Nucleus accumbens (tissue), 56 donors: ENCODE measurements at regions not wholly inside any gene's neighbourhood (a gene's known extent, or its start where the extent isn't known, plus 50 kb on each side); places are given as distances from the start of the nearest gene placed in this dataset.
"Not testable (repeated sequence)": the region's sequence is repeated elsewhere in the genome, so short reads cannot be mapped to it uniquely, and the experiment has no call there.

ENCODE experiments used
- DNase-seq, 56 donors: peaks; one replicate each; lab custom pipeline; 2025; lab: John Stamatoyannopoulos, UW

GRCh38 chr1:182331387-182331786, 60.2 kb downstream of the GLUL start:
- no peak for DNase-seq

DNA sequence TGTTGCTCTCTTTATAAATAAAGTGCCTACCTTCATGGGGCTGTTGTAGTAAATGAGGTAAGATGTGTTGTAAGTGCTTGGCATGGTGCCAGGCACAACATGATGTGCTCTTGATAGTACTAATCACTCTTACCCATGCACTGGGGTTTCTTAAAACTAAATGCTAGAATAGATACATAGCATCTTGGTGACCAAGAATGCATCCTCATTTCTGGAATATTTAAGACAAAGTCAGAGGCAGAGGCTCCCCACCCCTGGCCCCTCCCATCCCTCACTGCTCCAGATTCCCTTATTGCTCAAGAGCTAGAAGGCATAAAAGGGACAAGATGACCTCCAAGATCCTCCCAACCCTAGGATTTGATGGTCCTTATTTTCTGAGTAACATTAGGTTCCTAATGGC, 61.3 kb downstream of the GLUL start:
- no peak for DNase-seq

DNA sequence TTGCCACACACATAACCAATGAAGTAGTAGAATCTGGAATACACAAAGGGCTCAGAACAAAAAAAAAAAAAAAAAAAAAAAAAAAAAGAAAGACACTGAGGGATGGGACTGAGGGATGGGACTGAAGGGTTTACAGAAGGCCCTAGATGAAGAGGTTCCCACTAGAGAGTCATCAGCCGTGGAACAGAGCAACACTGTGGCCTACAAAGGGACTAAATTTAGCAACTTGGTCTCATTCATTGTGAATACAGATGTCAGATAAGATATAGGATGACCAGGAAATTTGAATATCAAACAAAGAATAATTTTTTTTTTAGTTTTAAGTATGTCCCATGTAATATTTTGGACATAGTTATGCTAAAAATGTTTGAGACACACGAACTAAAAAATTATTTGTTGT, 62.1 kb downstream of the GLUL start:
- DNase-seq: no peak

DNA sequence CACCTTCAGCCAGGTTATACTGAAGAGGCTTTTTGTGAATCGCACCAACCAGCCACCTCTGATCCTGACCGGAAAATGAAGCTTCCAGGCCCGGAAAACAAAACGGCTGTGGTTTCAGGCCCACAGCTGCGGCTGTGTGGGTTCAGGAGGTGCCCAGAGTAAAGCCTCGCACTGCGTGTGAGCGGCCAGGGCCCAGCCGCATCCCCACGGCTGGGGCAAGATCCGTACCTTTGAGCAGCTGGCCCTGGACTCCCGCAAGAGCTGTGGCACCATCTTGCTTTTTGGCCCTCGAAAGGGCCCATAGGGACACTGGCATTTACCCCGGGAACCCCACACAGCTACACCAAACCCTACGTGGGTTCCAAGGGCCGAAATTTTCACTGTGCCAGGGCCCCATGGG, 63.0 kb downstream of the GLUL start:
- DNase-seq: no peak

DNA sequence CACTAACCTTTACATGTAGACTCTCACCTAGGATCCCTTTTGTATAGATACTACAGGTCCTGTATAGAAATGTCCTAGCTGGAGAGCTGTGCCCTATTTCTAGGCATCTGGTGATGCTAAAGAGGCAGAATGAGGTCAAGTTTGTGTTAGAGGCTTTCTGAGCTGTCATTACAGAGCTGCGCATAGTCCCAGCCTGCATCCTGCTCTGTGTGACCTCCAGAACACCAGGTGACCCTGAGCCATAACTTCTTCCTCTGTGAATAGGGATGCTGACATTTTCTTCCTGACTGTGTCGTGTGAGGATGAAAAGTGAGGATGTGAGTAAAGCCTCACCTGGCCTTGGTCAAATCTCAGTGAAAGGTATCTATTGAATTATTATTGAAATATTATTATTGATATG, 66.3 kb downstream of the GLUL start:
- DNase-seq: no peak

- not testable (repeated sequence) for DNase-seq
These were observed 70.1 kb downstream of the GLUL start for GRCh38 chr1:182321532-182321931.

DNA sequence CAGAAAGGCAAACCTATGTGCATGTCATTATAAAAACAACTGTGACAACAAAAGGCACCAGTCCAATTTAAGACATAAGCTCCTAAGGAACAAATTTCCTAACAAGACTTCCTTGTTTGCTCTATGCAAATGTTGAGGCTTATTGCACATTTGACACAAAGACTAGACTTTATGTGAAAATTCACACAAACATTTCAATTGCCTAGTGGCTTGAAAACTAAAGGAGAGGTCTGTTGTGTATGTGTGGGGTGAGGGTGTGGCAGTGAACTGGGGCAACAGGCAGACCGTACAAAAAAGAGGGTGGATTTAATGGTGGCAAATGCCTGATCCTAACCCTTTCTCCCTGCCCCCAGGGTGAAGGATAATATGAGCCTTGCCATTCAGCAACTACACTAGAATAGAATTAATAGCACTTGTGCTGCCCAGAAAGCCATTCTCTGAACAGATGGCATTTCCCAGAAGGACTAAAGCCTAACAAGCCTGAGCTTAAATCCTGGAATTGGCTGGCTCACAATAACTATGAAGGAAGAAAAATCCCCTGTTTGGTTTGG, 73.9 kb downstream of the GLUL start:
- no peak for DNase-seq

DNA sequence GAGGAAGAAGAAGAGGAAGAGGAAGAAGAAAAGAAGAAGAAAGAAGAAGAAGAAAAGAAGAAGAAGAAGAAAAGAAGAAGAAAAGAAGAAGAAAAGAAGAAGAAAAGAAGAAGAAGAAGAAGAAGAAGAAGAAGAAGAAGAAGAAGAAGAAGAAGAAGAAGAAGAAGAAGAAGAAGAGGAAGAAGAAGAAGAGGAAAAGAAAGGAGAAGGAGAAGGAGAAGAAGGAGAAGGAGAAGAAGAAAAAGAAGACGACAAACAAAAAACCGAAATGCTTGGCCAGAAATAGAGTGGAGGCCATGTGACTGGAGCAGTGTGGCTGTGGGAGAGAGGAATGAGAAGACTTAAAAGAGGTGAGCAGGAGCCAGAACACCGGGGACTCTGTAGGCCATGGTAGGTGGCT, 75.1 kb downstream of the GLUL start:
- not testable (repeated sequence) for DNase-seq

DNA sequence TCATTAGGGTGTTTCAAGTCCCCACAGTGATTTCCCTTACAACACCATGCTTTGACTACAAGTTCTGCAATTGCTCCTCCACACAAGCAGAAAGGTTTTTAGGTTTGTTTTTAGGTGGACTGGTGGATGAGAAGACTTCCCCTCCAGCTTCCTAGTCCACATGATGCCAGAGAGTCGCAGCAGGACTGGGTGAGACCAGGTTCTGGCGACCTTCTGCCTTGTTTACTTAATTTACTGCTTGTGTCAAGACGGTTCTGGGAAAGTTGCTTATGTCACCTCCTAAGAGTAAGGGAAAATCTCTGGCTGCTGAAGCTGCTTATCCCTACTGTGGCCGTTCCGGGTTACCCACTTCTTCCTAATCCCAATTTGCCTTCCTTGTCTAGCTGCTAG, 76.4 kb downstream of the GLUL start:
- no peak for DNase-seq

DNA sequence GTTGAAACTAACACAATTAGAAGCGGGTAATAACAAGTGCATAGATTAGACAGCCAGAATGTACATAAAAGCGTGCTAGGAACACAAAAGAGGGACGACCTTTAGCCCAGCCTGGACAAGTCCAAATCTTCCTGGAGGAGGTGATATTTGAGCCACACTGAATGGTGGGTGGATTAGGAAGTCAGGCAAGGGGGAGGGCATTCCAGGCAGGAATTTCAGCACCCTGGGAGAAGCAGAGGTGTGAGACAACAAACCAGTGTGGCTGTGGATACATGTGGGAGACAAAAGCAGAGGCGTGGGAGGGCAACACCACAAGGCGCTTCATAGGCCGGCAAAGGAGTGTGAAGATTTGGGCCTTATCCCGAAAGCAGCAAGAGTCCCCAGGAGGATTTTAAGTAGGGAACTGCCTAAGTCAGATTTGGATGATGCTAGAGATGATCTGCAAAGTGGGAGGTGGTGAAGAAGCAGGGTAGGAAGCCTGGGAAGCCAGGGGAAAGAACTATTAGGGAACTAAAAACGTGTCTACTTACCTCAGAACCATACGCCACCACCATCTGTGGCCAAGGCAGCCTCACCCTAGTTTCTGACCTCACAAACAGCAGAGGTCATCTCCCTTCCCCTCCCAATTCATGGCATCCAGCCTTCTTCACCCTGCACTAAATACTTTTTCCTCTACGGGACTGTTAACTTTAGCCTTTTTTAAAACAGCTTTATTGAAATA, 81.8 kb downstream of the GLUL start:
- DNase-seq: no peak

DNA sequence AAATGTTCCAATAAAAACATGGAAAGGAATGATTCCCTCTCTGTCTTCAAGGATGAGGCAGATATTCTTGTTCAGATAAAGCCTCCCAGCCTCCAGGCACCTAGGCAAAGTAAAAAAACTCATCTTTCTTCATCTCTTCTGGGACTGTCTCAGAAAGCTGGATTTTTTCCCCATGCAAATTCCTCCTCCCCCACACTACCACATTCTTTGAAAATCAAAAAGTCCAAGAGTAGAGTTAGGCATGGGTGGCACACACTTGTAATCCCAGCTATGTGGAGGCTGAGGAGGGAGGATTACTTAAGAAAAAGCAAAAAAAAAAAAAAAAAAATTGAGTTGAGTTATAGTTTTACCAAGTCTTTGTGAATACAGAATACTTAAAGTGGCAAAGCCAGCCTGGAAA, 82.8 kb downstream of the GLUL start:
- no peak for DNase-seq

GRCh38 chr1:182307486-182307885, 84.1 kb downstream of the GLUL start:
- DNase-seq: not testable (repeated sequence)

DNA sequence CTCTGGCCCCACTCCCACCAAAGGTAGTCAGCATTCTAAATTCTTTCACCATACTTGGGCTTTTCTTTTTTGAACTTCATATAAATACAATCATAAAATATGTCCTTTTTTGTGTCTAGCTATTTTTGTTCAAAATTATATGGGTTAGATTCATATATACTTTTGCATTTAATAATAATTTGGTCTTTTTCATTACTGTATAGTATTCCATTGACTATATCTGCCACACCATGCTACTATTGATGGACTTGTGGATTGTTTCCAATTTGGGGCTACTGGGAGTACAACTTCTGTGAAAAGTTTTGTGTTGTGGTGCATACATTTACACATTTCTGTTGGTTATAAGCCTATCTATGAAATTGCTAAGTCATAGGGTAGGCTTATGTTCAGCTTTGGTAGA, 85.7 kb downstream of the GLUL start:
- no peak for DNase-seq

DNA sequence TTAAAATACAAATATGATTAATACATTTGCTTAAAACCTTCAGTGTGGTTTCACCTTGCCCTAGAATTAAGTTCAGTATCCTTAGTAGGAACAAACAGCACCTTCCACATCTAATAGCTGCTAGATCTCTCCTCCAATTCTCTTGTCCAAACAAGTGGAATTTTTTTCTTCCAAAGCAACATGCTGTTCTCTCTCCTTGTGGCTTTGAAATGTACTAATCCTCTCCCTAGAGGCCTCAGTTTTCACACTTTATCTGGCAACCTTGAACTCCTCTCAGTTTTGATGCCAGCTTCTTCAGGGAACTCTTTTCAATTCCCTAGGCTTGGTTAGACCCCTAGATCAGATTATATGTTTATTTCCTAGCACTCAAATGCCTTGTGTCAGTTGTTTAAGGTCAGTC, 87.0 kb downstream of the GLUL start:
- DNase-seq: no peak

DNA sequence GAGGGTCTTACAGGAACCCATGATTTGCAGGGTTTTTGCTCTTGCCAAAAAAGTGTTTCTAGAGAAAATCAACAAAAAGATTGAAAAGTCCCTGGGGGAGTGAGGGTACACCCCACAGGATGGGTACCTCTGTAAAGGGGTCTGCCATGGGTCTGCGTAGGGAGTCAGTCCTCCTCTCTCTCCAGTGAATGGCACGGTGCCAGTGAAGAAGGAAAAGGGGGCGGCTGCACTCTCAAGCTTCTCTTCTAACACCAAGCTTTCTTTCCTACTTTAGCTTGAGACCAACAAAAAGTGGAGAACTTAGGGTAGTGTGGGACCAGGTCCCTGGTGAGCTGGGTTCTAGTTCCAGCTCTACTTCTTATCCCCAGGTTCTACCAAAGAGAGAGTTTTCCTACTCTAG, 87.4 kb downstream of the GLUL start:
- no peak for DNase-seq

DNA sequence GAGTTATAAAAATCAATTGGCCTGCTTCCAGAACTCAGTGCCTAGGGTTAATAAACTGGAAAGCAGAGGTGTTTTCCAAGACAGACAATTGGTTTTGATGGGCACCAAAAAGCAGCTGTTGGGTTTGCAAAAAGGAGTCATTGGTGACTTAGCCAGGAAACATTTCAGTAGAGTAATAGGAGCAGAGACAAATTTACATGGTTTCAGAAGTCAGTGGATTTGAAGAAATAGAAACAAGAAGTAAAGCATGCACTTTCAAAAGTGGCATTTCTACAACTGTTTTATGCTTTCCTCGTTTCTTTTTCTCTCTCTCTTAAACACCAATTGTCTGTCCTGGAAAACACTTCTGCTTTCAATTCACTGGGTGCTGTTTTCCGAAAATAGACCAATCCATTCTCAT, 87.8 kb downstream of the GLUL start:
- no peak for DNase-seq

DNA sequence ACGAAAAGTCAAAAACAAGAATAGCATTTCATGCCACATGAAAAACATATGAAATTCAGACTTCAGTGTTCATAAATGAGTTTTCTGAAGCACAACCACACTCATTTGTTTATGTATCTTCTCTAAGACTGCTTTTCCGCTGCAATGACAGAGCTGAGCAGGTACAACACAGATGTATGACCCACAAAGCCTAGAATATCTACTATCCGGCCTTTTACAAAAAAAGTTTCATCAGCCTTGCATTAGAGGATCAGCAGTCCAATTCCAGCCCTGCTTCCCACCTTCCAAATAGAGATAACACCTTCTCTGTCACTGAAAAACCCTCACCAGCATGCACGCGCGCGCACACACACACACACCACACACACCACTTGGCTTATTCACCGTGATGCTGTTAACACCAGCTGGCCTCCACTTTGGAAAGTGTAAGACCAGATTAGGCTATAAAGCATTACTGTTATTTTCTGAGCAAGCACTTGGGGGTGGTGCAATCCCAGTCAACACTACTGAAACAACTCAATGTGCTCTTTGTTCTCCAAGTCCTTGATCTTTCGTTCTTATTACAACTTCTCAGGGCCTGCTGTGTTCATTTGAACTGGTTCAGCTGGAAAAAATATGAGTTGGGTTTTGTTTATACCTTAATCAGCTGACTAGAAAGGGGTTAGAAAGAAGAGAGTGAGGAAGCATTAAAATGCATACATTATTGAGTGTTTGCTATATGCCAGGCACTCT, 90.0 kb downstream of the GLUL start:
- peak in 45 of 56 donors; percentile 5 to 68 (median 44) for DNase-seq

GRCh38 chr1:182301026-182301436, 90.6 kb downstream of the GLUL start:
- DNase-seq: peak in 11 of 56 donors; percentile 11 to 38 (median 20)

DNA sequence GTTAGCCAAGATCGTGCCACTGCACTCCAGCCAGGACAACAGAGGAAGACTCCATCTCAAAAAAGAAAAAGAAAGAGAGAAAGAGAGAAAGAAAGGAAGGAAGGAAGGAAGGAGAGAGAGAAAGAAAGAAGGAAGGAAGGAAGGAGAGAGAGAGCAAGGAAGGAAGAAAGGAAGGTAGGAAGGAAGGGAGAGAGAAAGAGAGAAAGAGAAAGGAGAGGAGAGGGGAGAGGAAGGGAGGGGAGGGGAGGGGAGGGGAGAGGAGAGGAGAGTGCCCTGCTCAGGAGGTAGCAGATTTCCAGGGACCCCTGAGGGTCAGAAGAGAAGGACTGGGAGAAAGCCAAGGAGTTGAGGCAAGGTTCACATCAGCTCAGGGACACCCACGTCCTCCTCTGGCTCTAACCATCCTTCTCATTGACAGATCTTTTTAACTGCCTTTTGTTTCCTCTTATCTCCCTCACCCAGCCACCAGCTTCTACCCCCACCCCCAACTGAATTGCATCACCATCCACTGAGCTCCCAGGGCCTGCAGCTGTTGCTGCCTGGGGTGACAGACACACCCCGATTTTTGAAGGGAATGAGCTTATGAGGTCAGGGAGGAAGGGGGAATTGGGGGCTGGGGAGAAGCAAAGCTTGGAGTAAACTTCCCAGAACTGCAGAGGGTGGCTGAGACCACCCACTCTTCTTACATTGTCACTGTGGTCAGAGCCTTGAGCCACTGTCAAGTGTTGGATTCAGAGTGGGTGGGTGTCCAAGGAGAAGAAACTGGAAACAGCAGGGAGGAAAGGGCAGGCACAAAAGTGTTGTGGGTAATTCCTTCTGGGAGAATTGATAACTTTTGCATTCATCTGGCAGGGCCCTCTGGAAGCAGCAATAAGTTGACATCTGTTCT, 91.6 kb downstream of the GLUL start:
- peak in 43 of 56 donors; percentile 9 to 77 (median 41) for DNase-seq

GRCh38 chr1:182299054-182299727, 92.4 kb downstream of the GLUL start:
- not testable (repeated sequence) for DNase-seq
